ENCODE measurements at regions not wholly inside any gene's neighbourhood (a gene's known extent, or its start where the extent isn't known, plus 50 kb on each side); places are given as distances from the start of the nearest gene placed in this dataset.

GRCh38 chrX:73267206-73267605, 52.6 kb upstream of the NAP1L2 start:
- Histone ChIP-seq H2AFZ (ENCODE audit: insufficient read depth, low read depth, low read length, poor library complexity, severe bottlenecking) (no peak overlapping the region), H3K27ac (ENCODE audit: low read depth in 1 of 2, low read length in 2 of 2) (no peak overlapping the region), H3K79me2 (ENCODE audit: insufficient read depth, low read length) (no peaks in the 10 kb centered on the region), H3K4me3 (replicated peaks in 1 of 3; ENCODE audit: low read depth in 2 of 3, low read length in 3 of 3) (no peak overlapping the region), H4K20me1 (ENCODE audit: insufficient read depth, low read length) (no peaks in the 10 kb centered on the region), H3K4me2 (replicated peaks; ENCODE audit: extremely low read depth, low read length, poor library complexity, severe bottlenecking) (no peak overlapping the region), H3K9ac (ENCODE audit: insufficient read depth, low read length, poor library complexity, severe bottlenecking) (no peak overlapping the region), H3K4me1 (ENCODE audit: control insufficient read depth in 1 of 2, insufficient read depth in 2 of 2, low read length in 2 of 2) (no peaks in the 10 kb centered on the region), H3K9me3 (replicated peaks in 1 of 2; ENCODE audit: control insufficient read depth in 1 of 2, insufficient read depth in 1 of 2, low read length in 2 of 2) (no peaks in the 10 kb centered on the region), H3K36me3 (replicated peaks in 1 of 2; ENCODE audit: control insufficient read depth in 1 of 2, insufficient read depth in 2 of 2, low read length in 2 of 2) (no peaks in the 10 kb centered on the region), H3K27me3 (ENCODE audit: control insufficient read depth in 2 of 2, insufficient read depth in 2 of 2, low read length in 2 of 2) (peaks cover 0 to 4% of the 10 kb centered on the region in 2 donors)
- TF ChIP-seq CTCF (IDR thresholded peaks at IDR 0.05), result no peak
- H3K9me3 Mint-ChIP-seq, result no peaks in the 10 kb centered on the region
- H3K27ac Mint-ChIP-seq, result no peak overlapping the region
- intact Hi-C loops (cut with micrococcal nuclease), result no loop called here
- no peaks in the 10 kb centered on the region for H3K36me3 Mint-ChIP-seq
- DNase-seq, result no peak
- no peak overlapping the region for H3K4me3 Mint-ChIP-seq
- peaks cover 1 to 5% (median 3%) of the 10 kb centered on the region in 3 donors for H3K27me3 Mint-ChIP-seq (ENCODE audit: low read depth in 3 of 3)
- H3K4me1 Mint-ChIP-seq, result no peaks in the 10 kb centered on the region

- Mint-ChIP-seq H3K4me3 (no peak overlapping the region), H3K27ac (peak overlapping the region in 1 of 7 donors; percentile 25), H3K36me3 (no peaks in the 10 kb centered on the region), H3K27me3 (ENCODE audit: low read depth in 3 of 3) (peaks cover 1 to 5% (median 3%) of the 10 kb centered on the region in 3 donors), H3K4me1 (no peaks in the 10 kb centered on the region), H3K9me3 (no peaks in the 10 kb centered on the region)
- H3K9ac ChIP-seq (ENCODE audit: insufficient read depth, low read length, poor library complexity, severe bottlenecking), result no peak overlapping the region
- no peak overlapping the region for H3K27ac ChIP-seq (ENCODE audit: low read depth in 1 of 2, low read length in 2 of 2)
- no peak overlapping the region for H3K4me2 ChIP-seq (replicated peaks; ENCODE audit: extremely low read depth, low read length, poor library complexity, severe bottlenecking)
- no CpG with 5 or more reads among the region's 2 CpGs for WGBS (ENCODE audit: insufficient coverage)
- H4K20me1 ChIP-seq (ENCODE audit: insufficient read depth, low read length), result no peaks in the 10 kb centered on the region
- H3K9me3 ChIP-seq (replicated peaks in 1 of 2; ENCODE audit: control insufficient read depth in 1 of 2, insufficient read depth in 1 of 2, low read length in 2 of 2), result no peaks in the 10 kb centered on the region
- H3K27me3 ChIP-seq (ENCODE audit: control insufficient read depth in 2 of 2, insufficient read depth in 2 of 2, low read length in 2 of 2), result peaks cover 0 to 4% of the 10 kb centered on the region in 2 donors
- no peak for TF ChIP-seq CTCF (IDR thresholded peaks at IDR 0.05)
- H3K79me2 ChIP-seq (ENCODE audit: insufficient read depth, low read length), result no peaks in the 10 kb centered on the region
- intact Hi-C loops (cut with micrococcal nuclease), result no loop called here
- no peak overlapping the region for H3K4me3 ChIP-seq (replicated peaks in 1 of 3; ENCODE audit: low read depth in 2 of 3, low read length in 3 of 3)
- no peaks in the 10 kb centered on the region for H3K4me1 ChIP-seq (ENCODE audit: control insufficient read depth in 1 of 2, insufficient read depth in 2 of 2, low read length in 2 of 2)
- no peak for DNase-seq
- no peaks in the 10 kb centered on the region for H3K36me3 ChIP-seq (replicated peaks in 1 of 2; ENCODE audit: control insufficient read depth in 1 of 2, insufficient read depth in 2 of 2, low read length in 2 of 2)
- no peak overlapping the region for H2AFZ ChIP-seq (ENCODE audit: insufficient read depth, low read depth, low read length, poor library complexity, severe bottlenecking)
These were observed 52.1 kb upstream of the NAP1L2 start for GRCh38 chrX:73266766-73267165.
